ENCODE measurements at regions not wholly inside any gene's neighbourhood (a gene's known extent, or its start where the extent isn't known, plus 50 kb on each side); places are given as distances from the start of the nearest gene placed in this dataset.

DNA sequence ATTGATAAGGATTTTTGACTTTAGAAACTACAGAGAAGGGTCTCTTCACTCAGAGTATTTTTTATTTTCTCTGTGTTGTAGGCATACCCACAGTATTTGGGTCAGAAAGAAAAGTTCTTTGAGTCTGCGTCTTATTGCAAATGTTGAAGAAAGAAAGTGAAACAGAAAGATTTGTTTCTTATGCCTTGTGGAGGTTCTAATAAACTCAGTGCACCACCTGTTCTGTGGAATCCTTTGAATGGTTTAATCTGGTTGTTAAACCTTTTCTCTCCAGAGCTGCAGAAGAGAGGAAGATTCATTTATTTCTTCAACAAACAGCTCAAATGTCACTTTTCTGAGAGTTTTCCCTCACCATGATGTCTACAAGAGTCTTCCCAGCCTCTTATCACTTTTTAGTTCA is 146.6 kb upstream of the PLEKHG7 start:
- Histone ChIP-seq H3K27me3 (replicated peaks in 2 of 5; ENCODE audit: control insufficient read depth in 4 of 5, insufficient read depth in 5 of 5, low read length in 4 of 5) (no peaks in the 10 kb centered on the region), H3K36me3 (ENCODE audit: control insufficient read depth in 4 of 4, insufficient read depth in 4 of 4, low read length in 3 of 4) (no peaks in the 10 kb centered on the region), H3K27ac (ENCODE audit: insufficient read depth in 1 of 2, low read depth in 1 of 2, low read length in 2 of 2, poor library complexity in 1 of 2, severe bottlenecking in 2 of 2) (no peak overlapping the region), H3K9me3 (ENCODE audit: control extremely low read depth in 1 of 5, control insufficient read depth in 4 of 5, insufficient read depth in 2 of 5, low read depth in 1 of 5, low read length in 4 of 5) (no peaks in the 10 kb centered on the region), H3K4me3 (ENCODE audit: control insufficient read depth in 1 of 7, extremely low read depth in 1 of 7, insufficient read depth in 4 of 7, low read depth in 2 of 7, low read length in 6 of 7) (no peak overlapping the region), H3K4me1 (ENCODE audit: control extremely low read depth in 1 of 4, control insufficient read depth in 4 of 4, insufficient read depth in 4 of 4, low read length in 3 of 4) (peaks cover 0 to 11% (median 2%) of the 10 kb centered on the region in 4 experiments)
- CTCF ChIA-PET = no interaction called here
- POLR2A ChIA-PET = no interaction called here
- DNase-seq = no peak
- no CpG with 5 or more reads among the region's 1 CpG for WGBS (ENCODE audit: insufficient coverage)

DNA sequence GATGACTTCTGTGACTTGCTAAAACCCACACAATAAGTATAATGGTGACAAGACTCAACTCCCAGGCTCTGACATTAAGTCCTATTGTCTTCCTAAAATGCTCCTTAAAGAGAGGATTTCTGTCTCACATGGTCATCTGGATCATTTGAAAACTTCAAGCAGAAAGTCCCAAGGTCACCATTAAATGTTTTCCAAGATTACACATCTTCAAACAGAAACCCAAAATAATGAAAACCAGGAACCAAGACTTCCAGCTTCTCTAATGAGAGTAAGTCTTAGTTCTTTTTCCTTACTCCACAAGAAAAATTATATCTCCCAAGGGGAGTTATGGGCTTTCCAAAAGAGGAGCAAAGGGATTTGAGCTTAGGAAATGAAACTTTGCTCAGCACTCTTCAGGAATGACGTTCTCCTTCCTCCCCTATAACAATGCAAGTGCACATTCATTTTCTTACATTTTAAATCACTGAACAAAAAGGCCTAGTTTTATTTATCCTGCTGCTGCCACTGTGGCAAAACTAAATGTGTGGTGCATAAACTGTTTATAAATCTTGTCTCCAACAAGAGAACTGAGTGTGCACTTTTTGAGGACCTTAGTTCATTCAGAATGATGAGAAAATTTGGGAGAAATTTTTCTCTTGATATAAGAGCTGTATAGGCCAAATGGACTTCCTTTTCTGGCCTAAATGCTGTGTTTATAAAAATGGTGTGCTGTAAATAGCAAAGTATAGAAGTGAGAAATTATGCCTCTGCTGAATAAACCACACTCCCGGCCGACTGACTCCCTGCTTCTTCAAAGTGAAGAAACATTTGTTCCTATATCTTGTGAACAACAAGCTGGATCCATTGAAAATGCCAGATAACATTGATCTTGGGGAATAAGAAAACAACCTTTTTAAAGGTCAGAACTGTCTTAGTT is 148.4 kb upstream of the PLEKHG7 start:
- ChIA-PET POLR2A (no interaction called here), CTCF (interaction anchor here (1.4 kb wide), 1 partner anchor 17 kb away, joined by 3 read pairs; no protein-coding TSS in a partner anchor)
- WGBS (ENCODE audit: insufficient coverage) = 100% methylated on average over 1 of the region's 3 CpGs
- no peaks in the 10 kb centered on the region for H3K36me3 ChIP-seq (ENCODE audit: control insufficient read depth in 4 of 4, insufficient read depth in 4 of 4, low read length in 3 of 4)
- H3K27ac ChIP-seq (ENCODE audit: insufficient read depth in 1 of 2, low read depth in 1 of 2, low read length in 2 of 2, poor library complexity in 1 of 2, severe bottlenecking in 2 of 2) = no peak overlapping the region
- H3K9me3 ChIP-seq (ENCODE audit: control extremely low read depth in 1 of 5, control insufficient read depth in 4 of 5, insufficient read depth in 2 of 5, low read depth in 1 of 5, low read length in 4 of 5) = no peaks in the 10 kb centered on the region
- DNase-seq = no peak
- H3K4me1 ChIP-seq (ENCODE audit: control extremely low read depth in 1 of 4, control insufficient read depth in 4 of 4, insufficient read depth in 4 of 4, low read length in 3 of 4) = peaks cover 0 to 11% (median 2%) of the 10 kb centered on the region in 4 experiments
- H3K27me3 ChIP-seq (replicated peaks in 2 of 5; ENCODE audit: control insufficient read depth in 4 of 5, insufficient read depth in 5 of 5, low read length in 4 of 5) = no peaks in the 10 kb centered on the region
- no peak overlapping the region for H3K4me3 ChIP-seq (ENCODE audit: control insufficient read depth in 1 of 7, extremely low read depth in 1 of 7, insufficient read depth in 4 of 7, low read depth in 2 of 7, low read length in 6 of 7)

- Histone ChIP-seq H3K9me3 (ENCODE audit: control extremely low read depth in 1 of 5, control insufficient read depth in 4 of 5, insufficient read depth in 2 of 5, low read depth in 1 of 5, low read length in 4 of 5) (no peaks in the 10 kb centered on the region), H3K4me3 (ENCODE audit: control insufficient read depth in 1 of 7, extremely low read depth in 1 of 7, insufficient read depth in 4 of 7, low read depth in 2 of 7, low read length in 6 of 7) (no peak overlapping the region), H3K27me3 (replicated peaks in 2 of 5; ENCODE audit: control insufficient read depth in 4 of 5, insufficient read depth in 5 of 5, low read length in 4 of 5) (no peaks in the 10 kb centered on the region), H3K36me3 (ENCODE audit: control insufficient read depth in 4 of 4, insufficient read depth in 4 of 4, low read length in 3 of 4) (no peaks in the 10 kb centered on the region), H3K27ac (ENCODE audit: insufficient read depth in 1 of 2, low read depth in 1 of 2, low read length in 2 of 2, poor library complexity in 1 of 2, severe bottlenecking in 2 of 2) (no peak overlapping the region), H3K4me1 (ENCODE audit: control extremely low read depth in 1 of 4, control insufficient read depth in 4 of 4, insufficient read depth in 4 of 4, low read length in 3 of 4) (peaks cover 0 to 11% (median 2%) of the 10 kb centered on the region in 4 experiments)
- WGBS (ENCODE audit: insufficient coverage) = 88% methylated on average over 6 of the region's 6 CpGs
- ChIA-PET POLR2A (no interaction called here), CTCF (interaction anchor here (1.4 kb wide), 1 partner anchor 18 kb away, joined by 3 read pairs; no protein-coding TSS in a partner anchor)
- no peak for DNase-seq
Observed at GRCh38 chr12:92553389-92553788, 149.4 kb upstream of the PLEKHG7 start.

- WGBS (ENCODE audit: insufficient coverage) = 94% methylated on average over 3 of the region's 3 CpGs
- Histone ChIP-seq H3K27ac (ENCODE audit: insufficient read depth in 1 of 2, low read depth in 1 of 2, low read length in 2 of 2, poor library complexity in 1 of 2, severe bottlenecking in 2 of 2) (no peak overlapping the region), H3K36me3 (ENCODE audit: control insufficient read depth in 4 of 4, insufficient read depth in 4 of 4, low read length in 3 of 4) (no peaks in the 10 kb centered on the region), H3K27me3 (replicated peaks in 2 of 5; ENCODE audit: control insufficient read depth in 4 of 5, insufficient read depth in 5 of 5, low read length in 4 of 5) (no peaks in the 10 kb centered on the region), H3K9me3 (ENCODE audit: control extremely low read depth in 1 of 5, control insufficient read depth in 4 of 5, insufficient read depth in 2 of 5, low read depth in 1 of 5, low read length in 4 of 5) (no peaks in the 10 kb centered on the region), H3K4me1 (ENCODE audit: control extremely low read depth in 1 of 4, control insufficient read depth in 4 of 4, insufficient read depth in 4 of 4, low read length in 3 of 4) (peaks cover 0 to 11% (median 2%) of the 10 kb centered on the region in 4 experiments), H3K4me3 (ENCODE audit: control insufficient read depth in 1 of 7, extremely low read depth in 1 of 7, insufficient read depth in 4 of 7, low read depth in 2 of 7, low read length in 6 of 7) (no peak overlapping the region)
- ChIA-PET CTCF (interaction anchor here (2.6 kb wide), 1 partner anchor 17 kb away, joined by 8 read pairs; no protein-coding TSS in a partner anchor), POLR2A (no interaction called here)
- no peak for DNase-seq
Observed at GRCh38 chr12:92552412-92553108, 150.2 kb upstream of the PLEKHG7 start.

- no peaks in the 10 kb centered on the region for H3K9me3 ChIP-seq (ENCODE audit: control extremely low read depth in 1 of 5, control insufficient read depth in 4 of 5, insufficient read depth in 2 of 5, low read depth in 1 of 5, low read length in 4 of 5)
- POLR2A ChIA-PET = interaction anchor here (1.0 kb wide), 1 partner anchor 9 kb away, joined by 3 read pairs; no protein-coding TSS in a partner anchor
- H3K27ac ChIP-seq (ENCODE audit: insufficient read depth in 1 of 2, low read depth in 1 of 2, low read length in 2 of 2, poor library complexity in 1 of 2, severe bottlenecking in 2 of 2) = no peak overlapping the region
- H3K4me1 ChIP-seq (ENCODE audit: control extremely low read depth in 1 of 4, control insufficient read depth in 4 of 4, insufficient read depth in 4 of 4, low read length in 3 of 4) = peaks cover 0 to 11% (median 2%) of the 10 kb centered on the region in 4 experiments
- no peak for DNase-seq
- H3K36me3 ChIP-seq (ENCODE audit: control insufficient read depth in 4 of 4, insufficient read depth in 4 of 4, low read length in 3 of 4) = no peaks in the 10 kb centered on the region
- CTCF ChIA-PET = interaction anchor here (2.6 kb wide), 1 partner anchor 18 kb away, joined by 8 read pairs; no protein-coding TSS in a partner anchor
- H3K4me3 ChIP-seq (ENCODE audit: control insufficient read depth in 1 of 7, extremely low read depth in 1 of 7, insufficient read depth in 4 of 7, low read depth in 2 of 7, low read length in 6 of 7) = no peak overlapping the region
- no peaks in the 10 kb centered on the region for H3K27me3 ChIP-seq (replicated peaks in 2 of 5; ENCODE audit: control insufficient read depth in 4 of 5, insufficient read depth in 5 of 5, low read length in 4 of 5)
Observed at GRCh38 chr12:92551853-92552397, 150.9 kb upstream of the PLEKHG7 start.

DNA sequence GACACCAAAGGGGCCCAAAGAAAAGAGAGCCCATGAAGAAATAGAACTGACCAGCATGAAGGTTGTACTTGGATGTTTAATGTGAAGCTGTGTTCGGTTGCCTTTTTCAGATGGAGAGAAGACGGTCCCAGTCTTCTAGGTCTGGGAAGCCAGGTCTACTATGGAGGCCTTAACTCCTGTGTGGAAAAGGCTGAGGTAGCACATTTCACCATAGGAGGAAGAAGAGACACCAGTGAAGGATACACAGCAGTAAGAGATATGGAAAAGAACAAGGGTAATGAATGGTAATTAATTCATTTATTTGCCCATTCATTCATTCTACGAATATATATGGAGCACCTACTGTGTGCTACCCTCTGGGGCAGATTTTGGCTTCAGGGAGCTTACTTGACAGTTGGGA is 151.6 kb upstream of the PLEKHG7 start:
- CTCF ChIA-PET = interaction anchor here (2.6 kb wide), 1 partner anchor 19 kb away, joined by 8 read pairs; no protein-coding TSS in a partner anchor
- no peak for DNase-seq
- Histone ChIP-seq H3K4me3 (ENCODE audit: control insufficient read depth in 1 of 7, extremely low read depth in 1 of 7, insufficient read depth in 4 of 7, low read depth in 2 of 7, low read length in 6 of 7) (no peak overlapping the region), H3K27ac (ENCODE audit: insufficient read depth in 1 of 2, low read depth in 1 of 2, low read length in 2 of 2, poor library complexity in 1 of 2, severe bottlenecking in 2 of 2) (no peak overlapping the region), H3K4me1 (ENCODE audit: control extremely low read depth in 1 of 4, control insufficient read depth in 4 of 4, insufficient read depth in 4 of 4, low read length in 3 of 4) (peaks cover 0 to 11% (median 2%) of the 10 kb centered on the region in 4 experiments), H3K27me3 (replicated peaks in 2 of 5; ENCODE audit: control insufficient read depth in 4 of 5, insufficient read depth in 5 of 5, low read length in 4 of 5) (no peaks in the 10 kb centered on the region), H3K36me3 (ENCODE audit: control insufficient read depth in 4 of 4, insufficient read depth in 4 of 4, low read length in 3 of 4) (no peaks in the 10 kb centered on the region), H3K9me3 (ENCODE audit: control extremely low read depth in 1 of 5, control insufficient read depth in 4 of 5, insufficient read depth in 2 of 5, low read depth in 1 of 5, low read length in 4 of 5) (no peaks in the 10 kb centered on the region)
- WGBS (ENCODE audit: insufficient coverage) = 100% methylated on average over 2 of the region's 3 CpGs
- POLR2A ChIA-PET = interaction anchor here (1.0 kb wide), 1 partner anchor 8 kb away, joined by 3 read pairs; no protein-coding TSS in a partner anchor
